ENCODE measurements at regions not wholly inside any gene's neighbourhood (a gene's known extent, or its start where the extent isn't known, plus 50 kb on each side); places are given as distances from the start of the nearest gene placed in this dataset.

GRCh38 chr3:34782871-34783270, 856.5 kb upstream of the ARPP21 start (continued):
- no peak for TF ChIP-seq CTCF (conservative IDR thresholded peaks at IDR 0.05; ENCODE audit: low read depth in 2 of 2)
- no peak for TF ChIP-seq ETS1 (IDR thresholded peaks at IDR 0.05)
- no peak for TF ChIP-seq ZNF114 (CRISPR knock-in tag; IDR thresholded peaks at IDR 0.05)
- TF ChIP-seq REST (IDR thresholded peaks at IDR 0.05; ENCODE audit: unreplicated experiment): no peak
- TF ChIP-seq NANOG (IDR thresholded peaks at IDR 0.05; ENCODE audit: borderline replicate concordance): no peak

- H3K27ac Mint-ChIP-seq: no peak overlapping the region
- no peak for TF ChIP-seq EZH2phosphoT487 (IDR thresholded peaks at IDR 0.05; ENCODE audit: unreplicated experiment)
- no peak for TF ChIP-seq ZNF331 (CRISPR knock-in tag; IDR thresholded peaks at IDR 0.05; ENCODE audit: low read depth)
- TF ChIP-seq REST (IDR thresholded peaks at IDR 0.05; ENCODE audit: unreplicated experiment): no peak
- TF ChIP-seq ETS1 (IDR thresholded peaks at IDR 0.05): no peak
- no peak for TF ChIP-seq CTCF (conservative IDR thresholded peaks at IDR 0.05; ENCODE audit: low read depth in 2 of 2)
- TF ChIP-seq CREB1 (CRISPR knock-in tag; IDR thresholded peaks at IDR 0.05; ENCODE audit: low read depth): no peak
- TF ChIP-seq STAT1 (IDR thresholded peaks at IDR 0.05; ENCODE audit: unreplicated experiment): no peak
Measured at GRCh38 chr3:34783876-34784275, 855.4 kb upstream of the ARPP21 start.

More at GRCh38 chr3:34783876-34784275, 855.4 kb upstream of the ARPP21 start:
- no peak overlapping the region for H3K4me3 ChIP-seq
- H2AFZ ChIP-seq: no peak overlapping the region
- H3K36me3 ChIP-seq (ENCODE audit: insufficient read depth): no peaks in the 10 kb centered on the region
- no peak overlapping the region for H3K27ac ChIP-seq (ENCODE audit: low read depth)
- H3K27me3 ChIP-seq (ENCODE audit: insufficient read depth): no peaks in the 10 kb centered on the region
- no peaks in the 10 kb centered on the region for H3K27me3 Mint-ChIP-seq (ENCODE audit: insufficient read depth, low read depth, poor library complexity)
- H3K36me3 Mint-ChIP-seq (ENCODE audit: low read depth): no peaks in the 10 kb centered on the region
- H3K9me3 Mint-ChIP-seq: no peaks in the 10 kb centered on the region
- no peaks in the 10 kb centered on the region for H3F3A ChIP-seq (replicated peaks; ENCODE audit: low read depth)
- H4K20me1 ChIP-seq (replicated peaks; ENCODE audit: insufficient read depth): no peaks in the 10 kb centered on the region
- H3K9me2 ChIP-seq (ENCODE audit: insufficient read depth): peaks cover 5% of the 10 kb centered on the region
- DNase-seq (ENCODE audit: low spot score) (no peak), ATAC-seq (no peak)
- no peak overlapping the region for H3K4me3 Mint-ChIP-seq
- no peaks in the 10 kb centered on the region for H3K4me1 ChIP-seq (ENCODE audit: insufficient read depth)
- H3K4me1 Mint-ChIP-seq: peaks cover 4% of the 10 kb centered on the region; the same call in 2 of the 3 replicates
- H3K79me2 ChIP-seq (replicated peaks; ENCODE audit: insufficient read depth): no peaks in the 10 kb centered on the region
- no peak overlapping the region for H3K4me2 ChIP-seq

All from GM23338 (cell line).